K562 (cell line): ENCODE measurements at regions not wholly inside any gene's neighbourhood (a gene's known extent, or its start where the extent isn't known, plus 50 kb on each side); places are given as distances from the start of the nearest gene placed in this dataset.

Source experiments
- ARID2 ChIP-seq: fragments of 450-650 bp; IDR thresholded peaks from 2 replicates; pipeline ENCODE4 v1.6.1; 2017; ENCODE audit warnings: antibody characterized with exemption, mild to moderate bottlenecking
- ETS2 ChIP-seq: IDR thresholded peaks from 2 replicates; pipeline ENCODE4 v1.6.1; 2016; ENCODE audit warnings: borderline replicate concordance, missing genetic modification characterization, mild to moderate bottlenecking, moderate library complexity, missing compliant biosample characterization; ENCODE audit not compliant: poor library complexity, severe bottlenecking
- SAFB2 ChIP-seq: fragments of 200-400 bp; formaldehyde crosslinking; IDR thresholded peaks from 2 replicates; pipeline ENCODE4 v1.6.1; 2018; ENCODE audit warnings: borderline replicate concordance, low read length, low read depth, moderate library complexity; ENCODE audit not compliant: severe bottlenecking
- TOE1 ChIP-seq, 2 experiments: fragments of 450-650 bp in 1 of 2; sonication (generic) in 1 of 2; formaldehyde crosslinking in 1 of 2; IDR thresholded peaks; 2 replicates each; pipeline versions ENCODE4 v1.7.1 to v1.8.0; 2016 to 2022; ENCODE audit warnings: borderline replicate concordance in 2 of 2, mild to moderate bottlenecking in 2 of 2, antibody characterized with exemption in 1 of 2, inconsistent platforms in 1 of 2, low read depth in 1 of 2, missing genetic modification reagents in 1 of 2, moderate library complexity in 1 of 2
- TF ChIP-seq, protein P1 (sequence below): fragments of 200-800 bp; sonication (Bioruptor generic); IDR thresholded peaks from 2 replicates; pipeline ENCODE4 v1.6.1; 2017; ENCODE audit warnings: missing genetic modification characterization, missing compliant biosample characterization
- TF ChIP-seq, protein P2 (sequence below), 3 experiments: fragments of 200-800 bp in 1 of 3; sonication (Bioruptor generic) in 1 of 3; sonication (generic) in 1 of 3; formaldehyde crosslinking in 1 of 3; IDR thresholded peaks; 2 replicates each; pipeline versions ENCODE4 v1.6.1 to v1.8.0; 2016 to 2022; ENCODE audit warnings: mild to moderate bottlenecking in 2 of 3, missing compliant biosample characterization in 2 of 3, missing genetic modification characterization in 2 of 3, missing genetic modification reagents in 1 of 3
- TF ChIP-seq, protein P3 (sequence below): fragments of 450-650 bp; formaldehyde crosslinking; IDR thresholded peaks from 2 replicates; pipeline ENCODE4 v1.4.0; 2020; ENCODE audit warnings: mild to moderate bottlenecking, moderate library complexity

DNA sequence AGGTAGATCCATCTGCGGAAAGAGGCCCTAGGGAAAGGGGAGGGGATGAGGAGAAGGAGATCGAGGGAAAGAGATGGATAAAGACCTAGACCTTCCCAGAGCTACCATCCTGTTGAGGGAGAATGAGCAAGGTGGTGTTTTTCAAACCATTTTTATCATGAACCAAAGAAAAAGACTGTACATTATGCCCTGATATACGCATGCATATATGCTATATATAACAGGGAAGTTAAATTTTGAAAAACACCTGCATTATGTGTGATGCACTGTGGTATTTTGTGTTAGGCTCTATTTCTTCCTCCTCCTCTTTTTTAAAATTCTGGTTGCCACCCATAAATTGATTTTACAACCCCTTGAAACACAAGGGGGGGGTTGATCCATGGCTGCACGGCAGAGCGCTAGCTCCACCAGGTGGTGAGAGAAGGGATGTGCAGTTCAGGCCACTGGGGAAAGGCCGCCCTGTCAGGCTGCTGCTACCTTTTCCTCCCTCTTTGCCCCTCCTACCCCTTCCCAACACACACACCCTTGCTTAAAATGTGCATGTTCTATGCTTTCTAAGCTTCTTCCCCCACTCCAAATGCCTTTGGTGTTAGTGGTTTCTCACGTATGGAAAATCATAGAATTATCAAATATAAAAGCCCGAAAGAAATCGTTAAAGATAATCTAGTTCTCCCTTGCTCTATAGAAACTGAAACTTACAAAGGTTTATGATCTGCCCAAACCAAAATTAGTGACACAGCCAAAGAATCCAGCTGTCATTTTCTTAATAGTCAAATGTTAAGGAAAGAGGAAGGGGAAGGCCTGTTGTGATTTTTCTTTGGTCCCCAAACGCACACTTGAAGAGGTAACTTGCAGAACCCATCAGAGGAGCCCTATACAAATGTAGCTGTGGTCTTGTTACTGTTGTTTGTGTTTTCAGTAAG lies 262.0 kb upstream of the UMPS start (continued):
- TF ChIP-seq ETS2 (tag) (no peak), SAFB2 (no peak), TOE1 (IDR thresholded peaks at IDR 0.05; ENCODE audit: borderline replicate concordance) (no peak), TOE1 (CRISPR knock-in tag; IDR thresholded peaks at IDR 0.05; ENCODE audit: borderline replicate concordance, low read depth) (no peak), ARID2 (0 out of 2 replicates have a peak, but pooled peaks have one; percentile 20)
- TF ChIP-seq, protein P1, sequence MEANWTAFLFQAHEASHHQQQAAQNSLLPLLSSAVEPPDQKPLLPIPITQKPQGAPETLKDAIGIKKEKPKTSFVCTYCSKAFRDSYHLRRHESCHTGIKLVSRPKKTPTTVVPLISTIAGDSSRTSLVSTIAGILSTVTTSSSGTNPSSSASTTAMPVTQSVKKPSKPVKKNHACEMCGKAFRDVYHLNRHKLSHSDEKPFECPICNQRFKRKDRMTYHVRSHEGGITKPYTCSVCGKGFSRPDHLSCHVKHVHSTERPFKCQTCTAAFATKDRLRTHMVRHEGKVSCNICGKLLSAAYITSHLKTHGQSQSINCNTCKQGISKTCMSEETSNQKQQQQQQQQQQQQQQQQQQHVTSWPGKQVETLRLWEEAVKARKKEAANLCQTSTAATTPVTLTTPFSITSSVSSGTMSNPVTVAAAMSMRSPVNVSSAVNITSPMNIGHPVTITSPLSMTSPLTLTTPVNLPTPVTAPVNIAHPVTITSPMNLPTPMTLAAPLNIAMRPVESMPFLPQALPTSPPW (CRISPR knock-in tag) = 0 out of 2 replicates have a peak, but pooled peaks have one; percentile 22
- TF ChIP-seq, protein P2, sequence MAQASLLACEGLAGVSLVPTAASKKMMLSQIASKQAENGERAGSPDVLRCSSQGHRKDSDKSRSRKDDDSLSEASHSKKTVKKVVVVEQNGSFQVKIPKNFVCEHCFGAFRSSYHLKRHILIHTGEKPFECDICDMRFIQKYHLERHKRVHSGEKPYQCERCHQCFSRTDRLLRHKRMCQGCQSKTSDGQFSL (CRISPR knock-in tag; IDR thresholded peaks at IDR 0.05) = peak; percentile 77
- TF ChIP-seq, protein P2 (tag; IDR thresholded peaks at IDR 0.05) = peak in 1 of 2 experiments; percentile 43; a peak in 1 of 4 replicates
- TF ChIP-seq, protein P3, sequence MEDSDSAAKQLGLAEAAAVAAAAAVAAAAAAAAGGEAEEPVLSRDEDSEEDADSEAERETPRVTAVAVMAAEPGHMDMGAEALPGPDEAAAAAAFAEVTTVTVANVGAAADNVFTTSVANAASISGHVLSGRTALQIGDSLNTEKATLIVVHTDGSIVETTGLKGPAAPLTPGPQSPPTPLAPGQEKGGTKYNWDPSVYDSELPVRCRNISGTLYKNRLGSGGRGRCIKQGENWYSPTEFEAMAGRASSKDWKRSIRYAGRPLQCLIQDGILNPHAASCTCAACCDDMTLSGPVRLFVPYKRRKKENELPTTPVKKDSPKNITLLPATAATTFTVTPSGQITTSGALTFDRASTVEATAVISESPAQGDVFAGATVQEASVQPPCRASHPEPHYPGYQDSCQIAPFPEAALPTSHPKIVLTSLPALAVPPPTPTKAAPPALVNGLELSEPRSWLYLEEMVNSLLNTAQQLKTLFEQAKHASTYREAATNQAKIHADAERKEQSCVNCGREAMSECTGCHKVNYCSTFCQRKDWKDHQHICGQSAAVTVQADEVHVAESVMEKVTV (CRISPR knock-in tag) = peak; percentile 65
